Hippocampal formation (tissue), 2 donors: ENCODE measurements at regions not wholly inside any gene's neighbourhood (a gene's known extent, or its start where the extent isn't known, plus 50 kb on each side); places are given as distances from the start of the nearest gene placed in this dataset.
A peak's percentile ranks its signal among the peaks of the same experiment; 100 is the strongest.
"Not testable (repeated sequence)": the region's sequence is repeated elsewhere in the genome, so short reads cannot be mapped to it uniquely, and the experiment has no call there.

Experiments used
- DNase-seq, 2 donors: peaks; one replicate each; lab custom pipeline; 2025; lab: John Stamatoyannopoulos, UW

DNA sequence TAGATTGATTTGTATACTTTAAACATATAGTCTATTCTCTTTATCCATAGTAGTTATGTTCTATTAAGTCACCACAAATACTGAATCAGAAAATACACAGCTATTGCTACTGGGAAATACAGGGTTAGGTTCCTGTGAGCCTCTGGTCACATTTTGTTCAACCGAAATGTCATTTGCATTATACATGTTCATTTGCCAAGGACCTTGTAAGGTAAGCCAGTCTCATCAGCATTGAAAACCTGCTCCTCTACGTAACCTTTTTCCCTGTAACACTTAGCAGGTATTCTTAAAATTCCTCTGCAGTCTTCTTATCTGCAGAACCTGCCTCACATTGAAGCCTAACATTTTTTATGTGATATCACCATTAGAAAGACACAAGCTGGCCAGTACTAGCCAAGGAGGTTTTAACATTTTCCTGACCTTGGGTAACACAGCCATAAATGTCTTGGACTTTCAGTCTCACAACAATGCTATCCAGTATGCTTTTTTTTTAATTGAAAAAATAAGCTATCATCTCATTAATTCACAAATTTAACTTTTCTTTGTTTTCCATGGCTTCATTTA lies 765.7 kb upstream of the IGFBP7 start:
- no peak for DNase-seq

DNA sequence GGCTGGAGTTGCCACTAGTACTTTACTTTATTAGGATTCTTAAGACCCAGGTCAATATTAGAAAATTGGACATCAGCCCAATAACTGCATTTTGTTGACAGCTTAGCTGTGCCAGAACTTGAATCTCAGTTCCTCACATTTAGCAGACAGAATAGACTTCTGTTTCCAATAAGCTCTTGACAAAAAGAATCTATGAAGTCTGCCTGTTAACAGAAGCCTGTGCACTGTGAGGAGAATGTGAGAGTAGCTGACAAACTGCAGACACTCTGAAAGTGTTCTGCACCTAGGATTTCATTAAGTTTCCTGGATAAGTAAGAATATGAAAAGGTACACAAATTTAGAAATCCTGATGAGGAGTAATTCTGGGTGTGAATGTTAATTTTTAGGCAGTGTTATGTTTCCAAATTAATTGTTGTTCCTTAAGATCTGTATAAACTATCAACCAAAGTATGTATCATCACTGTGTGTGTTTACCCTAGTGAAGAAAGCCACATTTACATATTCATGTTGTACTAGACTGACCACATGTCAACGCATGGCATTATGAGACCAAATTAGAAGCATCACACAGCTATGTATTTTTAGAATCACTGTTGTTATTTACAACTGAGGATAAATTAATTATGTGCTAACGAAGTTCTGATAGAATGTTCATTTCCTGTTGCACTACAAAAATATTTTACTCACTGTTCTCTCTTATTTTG lies 756.4 kb upstream of the IGFBP7 start:
- DNase-seq = no peak

DNA sequence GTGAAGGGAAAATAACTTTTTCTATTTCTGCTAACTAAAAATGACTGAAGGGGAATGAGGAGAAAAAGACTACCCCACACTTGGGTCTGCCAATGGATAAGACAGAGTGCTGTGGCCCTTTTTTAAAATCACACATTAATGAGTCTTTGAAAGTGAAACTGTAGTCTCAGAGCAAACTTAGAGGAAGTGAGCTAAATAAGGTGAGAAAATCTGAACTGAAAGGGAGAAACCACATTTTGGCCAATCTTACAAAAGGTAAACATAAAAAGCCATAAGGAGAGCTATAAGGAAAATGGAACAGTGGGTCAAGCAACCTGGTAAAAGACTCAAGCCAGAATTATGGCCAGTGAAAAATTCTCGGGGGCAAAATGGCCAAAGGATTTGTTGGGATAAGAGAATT lies 755.1 kb upstream of the IGFBP7 start:
- DNase-seq = no peak

DNA sequence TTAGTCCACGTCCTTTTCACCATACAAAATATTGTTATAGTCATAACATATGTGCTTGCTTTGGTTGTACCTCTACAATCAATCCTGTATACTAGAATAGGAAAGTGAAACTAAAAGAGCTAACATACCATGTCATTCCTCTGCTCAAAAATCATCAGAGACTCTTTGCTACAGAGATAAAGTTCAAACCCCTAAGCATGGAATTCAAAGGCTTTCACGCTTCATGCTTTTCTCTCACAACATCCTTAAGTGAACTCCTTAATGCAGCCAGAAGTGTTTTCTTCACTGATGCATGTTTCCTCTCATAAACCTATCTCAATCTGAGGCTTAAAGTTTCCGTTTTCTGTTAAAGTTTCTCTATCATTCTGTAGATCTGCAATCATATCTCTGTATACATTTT lies 744.6 kb upstream of the IGFBP7 start:
- no peak for DNase-seq

DNA sequence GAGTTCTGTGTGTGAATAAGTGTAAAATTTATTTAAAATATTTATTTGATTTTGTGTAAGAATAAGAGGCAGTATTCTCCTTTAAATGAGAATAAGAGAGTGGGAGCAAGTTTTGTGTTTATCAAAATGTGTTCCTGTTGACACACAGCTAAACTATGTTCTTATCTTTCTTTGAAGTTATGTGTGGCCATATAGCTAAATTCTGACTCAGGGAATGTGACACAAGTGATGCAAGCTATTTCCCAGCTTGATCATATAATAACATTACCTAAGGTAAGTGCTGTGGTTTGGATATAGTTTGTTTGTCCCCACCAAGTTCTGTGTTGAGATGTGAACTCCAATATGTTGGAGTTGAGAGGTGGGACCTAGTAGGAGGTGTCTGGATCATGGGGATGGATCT lies 740.0 kb upstream of the IGFBP7 start:
- no peak for DNase-seq

DNA sequence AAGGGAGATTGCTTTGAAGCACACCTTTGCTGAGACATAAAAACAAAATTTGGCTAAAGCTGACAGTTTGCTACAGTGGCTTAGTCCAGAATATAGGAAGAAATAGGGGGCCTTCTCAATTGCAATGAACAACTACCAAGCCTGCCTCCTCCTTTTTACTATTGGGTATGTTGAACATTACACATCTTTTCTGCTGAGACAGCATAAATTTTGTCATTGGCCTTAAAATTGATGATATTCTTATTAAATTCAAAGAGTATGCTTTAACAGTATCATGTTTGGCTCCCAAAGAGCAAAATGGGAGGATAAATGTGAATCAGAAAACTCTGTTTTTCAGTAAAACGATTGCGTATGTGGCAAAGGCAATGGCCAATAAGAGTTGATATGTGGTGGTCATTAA lies 721.9 kb upstream of the IGFBP7 start:
- no peak for DNase-seq

DNA sequence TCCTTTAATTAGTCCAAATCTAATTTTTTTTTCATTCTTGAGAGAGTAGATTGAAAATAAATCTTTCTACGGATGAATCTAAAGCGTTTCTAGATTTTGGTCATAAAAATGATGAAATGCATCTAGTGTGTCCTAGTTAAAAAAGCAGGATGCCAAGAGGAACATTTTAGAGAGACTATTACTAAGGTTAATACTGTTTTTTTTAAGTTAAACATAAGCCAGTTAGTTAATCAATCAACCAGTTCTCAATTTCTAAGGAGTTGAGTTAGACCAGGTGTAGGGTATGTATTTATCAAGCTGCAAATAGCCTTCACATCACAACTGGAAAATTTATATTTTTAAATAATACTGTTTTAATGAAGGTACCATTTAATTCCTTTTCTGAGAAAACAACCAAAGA lies 679.5 kb upstream of the IGFBP7 start:
- DNase-seq = no peak

DNA sequence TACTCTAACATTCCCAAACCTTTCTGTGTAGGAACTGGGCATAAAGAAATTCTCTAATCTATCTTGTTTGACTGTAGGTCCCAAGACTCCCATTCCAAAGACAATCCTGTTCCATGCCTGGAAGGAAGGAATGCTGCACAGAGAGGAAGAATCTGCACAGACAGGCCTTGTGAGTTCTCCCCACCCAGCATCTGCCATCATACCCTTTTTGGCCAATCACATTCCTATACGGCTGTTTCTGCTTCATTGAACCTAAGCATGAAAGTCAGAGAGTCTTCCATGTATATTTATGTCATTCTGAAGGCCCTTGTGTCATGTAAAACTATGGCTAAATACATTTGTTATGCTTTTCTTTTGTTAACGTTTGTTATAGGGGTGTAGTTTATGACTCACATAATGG lies 667.7 kb upstream of the IGFBP7 start:
- DNase-seq = no peak

DNA sequence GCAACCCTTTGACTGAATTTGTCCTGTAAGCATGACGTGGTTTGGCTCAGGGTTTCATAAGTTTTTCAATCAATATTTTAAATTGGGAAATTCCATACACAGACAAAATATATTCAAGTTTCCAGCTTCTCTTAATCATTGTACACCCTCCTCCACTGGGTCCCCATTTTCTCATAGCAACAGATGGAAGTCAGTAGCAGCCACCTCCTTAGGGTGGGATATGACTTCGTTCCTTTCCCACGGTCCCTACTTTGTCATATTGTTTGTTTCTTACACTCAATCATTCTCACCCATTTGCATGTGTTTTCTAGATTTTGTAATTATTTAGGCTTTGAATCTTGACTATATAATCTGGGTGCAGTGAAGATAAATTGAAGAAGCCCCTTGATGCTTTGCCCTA lies 664.5 kb upstream of the IGFBP7 start:
- no peak for DNase-seq

DNA sequence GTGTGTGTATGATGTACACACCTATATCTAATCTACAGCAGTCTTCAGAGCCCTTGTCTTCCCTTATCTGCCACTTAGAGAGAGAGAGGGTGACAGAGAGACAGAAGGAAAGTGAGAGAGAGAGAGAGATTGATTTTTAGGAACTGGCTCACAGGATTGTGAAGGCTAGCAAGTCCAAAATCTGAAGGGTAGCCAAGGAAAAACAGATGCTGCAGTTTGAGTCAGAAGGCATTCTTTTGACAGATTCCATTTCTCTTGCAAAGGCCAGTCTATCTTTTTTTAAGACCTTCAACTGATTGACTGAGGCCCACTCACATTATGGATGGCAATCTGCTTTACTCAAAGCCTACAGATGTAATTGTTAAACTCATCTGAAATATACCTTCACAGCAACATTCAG lies 664.0 kb upstream of the IGFBP7 start:
- no peak for DNase-seq

DNA sequence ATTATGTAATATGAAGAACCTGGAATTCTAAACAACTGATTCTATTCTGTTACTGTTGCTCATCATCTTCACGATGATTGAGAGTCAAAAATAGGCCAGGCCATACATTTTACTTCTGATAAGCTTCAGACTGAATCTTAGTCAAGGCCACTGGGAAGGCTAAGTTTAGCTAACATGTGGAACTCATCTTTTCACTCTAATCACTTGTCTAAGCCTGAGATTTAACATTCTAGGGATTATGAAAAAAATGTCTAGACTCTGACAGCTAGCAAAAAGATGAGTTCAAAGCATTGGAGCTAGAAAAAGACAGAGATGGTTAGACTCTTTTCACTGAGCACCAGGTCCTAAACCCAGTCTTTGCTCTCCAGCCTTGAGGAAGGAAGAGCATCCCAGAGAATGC lies 656.2 kb upstream of the IGFBP7 start:
- DNase-seq = no peak

DNA sequence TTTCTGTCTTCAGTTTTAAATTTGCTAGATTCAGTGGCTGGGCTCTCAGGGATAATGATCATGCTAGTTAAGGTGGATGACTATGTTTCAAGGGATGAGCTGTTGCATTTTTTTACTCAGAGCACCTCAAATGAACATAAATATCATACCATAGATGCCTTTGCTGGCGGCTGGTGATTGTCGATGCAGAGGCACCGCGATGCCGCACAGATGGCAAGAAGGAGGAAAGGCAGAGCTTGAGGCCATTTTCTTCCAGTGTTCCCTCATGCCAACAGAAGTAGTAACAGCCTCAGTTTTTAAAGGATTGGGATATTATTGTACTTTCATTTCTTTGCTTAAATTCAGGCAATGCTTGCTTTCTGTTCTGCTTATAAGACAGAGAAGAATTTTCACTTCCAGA lies 654.7 kb upstream of the IGFBP7 start:
- DNase-seq = peak; percentile 16 to 51

DNA sequence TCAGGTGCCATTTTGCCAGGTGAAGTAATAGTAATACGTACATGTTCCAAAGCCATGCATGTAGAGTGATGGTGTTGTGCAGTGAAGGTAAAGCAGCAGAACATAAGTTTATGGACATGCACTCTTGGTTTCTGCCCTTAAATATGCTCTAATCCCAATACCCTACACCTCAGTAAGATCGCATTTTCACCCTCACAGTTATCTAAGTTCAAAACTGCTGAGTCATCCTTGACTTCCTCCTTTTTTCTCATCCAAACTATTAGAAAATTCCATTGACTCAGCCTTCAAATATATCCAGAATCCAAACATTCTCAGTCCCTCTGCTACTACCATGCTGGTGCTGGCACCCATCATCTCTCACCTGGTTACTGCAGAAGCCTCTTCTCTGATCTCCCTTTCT lies 652.9 kb upstream of the IGFBP7 start:
- no peak for DNase-seq

DNA sequence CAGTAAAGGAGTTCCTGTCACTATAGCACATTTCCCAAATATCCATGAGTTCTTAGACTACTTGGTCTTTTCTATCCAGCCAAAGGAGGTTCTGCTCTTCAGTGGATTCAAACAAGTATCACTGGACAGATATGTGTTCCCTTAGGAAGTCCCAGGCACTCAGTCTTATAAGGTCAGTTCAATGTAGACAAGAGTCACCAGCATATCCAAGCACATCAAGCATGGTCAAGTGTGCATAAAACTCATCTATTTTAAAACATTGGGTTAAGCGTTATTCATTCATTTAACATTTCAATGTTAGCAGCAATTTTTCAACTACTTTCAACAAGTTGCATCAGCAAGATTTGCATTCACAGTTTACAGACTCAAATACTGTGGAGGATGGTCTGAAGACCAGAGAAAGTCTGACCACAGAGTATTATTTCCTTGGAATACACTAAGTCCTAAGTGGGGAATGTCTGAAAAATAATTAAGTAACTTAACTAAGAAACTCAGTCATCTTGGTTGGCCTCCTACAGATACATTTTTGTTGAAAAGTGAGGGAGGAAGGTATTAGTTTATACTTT lies 630.5 kb upstream of the IGFBP7 start:
- no peak for DNase-seq

DNA sequence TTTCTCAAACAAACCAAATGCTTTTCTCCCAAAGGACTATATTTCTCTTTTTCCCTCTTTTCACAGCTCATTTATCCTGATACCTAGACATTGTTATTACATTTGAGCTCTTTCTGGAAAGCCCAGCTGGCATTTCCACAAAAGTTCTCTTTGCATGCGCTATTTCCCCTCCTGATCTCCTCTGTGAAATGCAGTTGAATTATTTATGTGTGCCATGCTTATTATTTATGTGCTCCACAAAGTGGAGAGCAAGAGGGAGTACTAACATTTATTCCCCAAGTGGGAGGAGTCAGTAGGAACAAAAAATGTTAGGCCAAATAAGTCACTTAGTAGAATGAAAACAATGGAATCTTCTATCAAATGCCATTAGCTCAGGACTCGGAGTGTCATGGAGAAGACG lies 626.6 kb upstream of the IGFBP7 start:
- DNase-seq = no peak

DNA sequence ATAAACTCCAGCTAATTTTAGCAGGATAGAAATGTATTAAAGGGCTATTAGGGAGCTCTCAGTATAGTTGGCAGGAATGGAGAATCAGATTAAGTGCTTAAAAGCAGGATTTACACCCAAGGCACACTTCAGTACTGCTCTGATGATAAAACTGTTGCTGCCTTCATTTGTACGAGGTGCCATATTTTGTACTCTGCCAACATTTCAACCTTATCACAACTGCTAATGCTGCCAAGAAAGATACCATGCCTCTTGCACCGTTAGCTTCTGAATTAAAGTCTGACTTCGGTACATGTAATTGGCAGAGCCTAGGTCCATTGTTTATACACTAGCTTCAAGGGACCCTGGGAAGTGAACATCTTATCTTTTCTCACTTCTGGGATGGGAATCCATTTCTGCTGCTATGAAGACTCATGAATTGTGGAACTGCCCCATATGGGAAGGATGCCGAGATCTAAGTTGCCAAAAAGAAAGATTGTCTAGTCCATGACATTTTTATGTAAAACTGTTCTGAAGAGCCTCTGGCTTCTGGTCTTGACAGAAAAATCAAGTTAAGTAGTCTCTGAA lies 624.0 kb upstream of the IGFBP7 start:
- DNase-seq = no peak

DNA sequence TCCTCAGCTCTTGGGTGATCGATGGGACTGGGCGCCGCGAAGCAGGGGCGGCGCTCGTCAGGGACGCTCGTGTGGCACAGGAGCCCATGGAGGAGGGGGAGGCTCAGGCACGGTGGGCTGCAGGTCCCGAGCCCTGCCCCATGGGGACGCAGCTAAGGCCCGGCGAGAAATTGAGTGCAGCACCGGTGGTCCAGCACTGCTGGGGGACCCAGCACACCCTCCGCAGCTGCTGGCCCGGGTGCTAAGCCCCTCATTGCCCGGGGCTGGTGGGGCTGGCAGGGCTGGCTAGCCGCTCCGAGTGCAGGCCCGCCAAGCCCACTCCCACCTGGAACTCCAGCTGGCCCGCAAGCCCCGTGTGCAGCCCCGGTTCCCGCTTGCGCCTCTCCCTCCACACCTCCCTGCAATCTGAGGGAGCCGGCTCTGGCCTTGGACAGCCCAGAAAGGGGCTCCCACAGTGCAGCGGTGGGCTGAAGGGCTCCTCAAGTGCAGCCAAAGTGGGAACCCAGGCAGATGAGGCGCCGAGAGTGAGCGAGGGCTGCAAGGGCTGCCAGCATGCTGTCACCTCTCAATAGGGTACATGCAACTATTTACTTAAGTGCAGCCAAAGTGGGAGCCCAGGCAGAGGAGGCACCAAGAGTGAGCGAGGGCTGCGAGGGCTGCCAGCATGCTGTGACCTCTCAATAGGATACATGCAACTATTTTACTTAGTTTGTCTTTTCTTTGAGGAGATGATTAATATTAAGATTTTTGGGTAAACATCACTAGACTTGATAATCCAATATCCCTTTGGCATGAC lies 619.8 kb upstream of the IGFBP7 start:
- not testable (repeated sequence) for DNase-seq

DNA sequence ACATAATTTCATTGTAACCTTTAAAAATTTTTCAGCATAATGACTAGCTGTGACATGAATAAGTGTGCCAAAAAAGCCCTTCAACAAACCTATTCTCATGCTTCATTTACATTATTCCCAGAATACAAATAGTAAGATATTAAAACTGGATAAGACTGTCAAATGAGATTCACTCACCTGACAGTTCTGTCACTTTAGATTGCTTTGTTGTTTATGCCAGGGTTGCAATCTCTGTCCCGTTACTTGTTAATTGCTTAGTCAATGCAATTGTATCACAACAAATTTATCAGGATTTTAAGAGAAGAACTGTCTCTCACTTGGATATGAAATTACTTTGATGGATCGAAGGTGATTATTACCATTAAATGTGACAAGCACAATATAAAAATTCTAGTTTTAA lies 616.0 kb upstream of the IGFBP7 start:
- no peak for DNase-seq

DNA sequence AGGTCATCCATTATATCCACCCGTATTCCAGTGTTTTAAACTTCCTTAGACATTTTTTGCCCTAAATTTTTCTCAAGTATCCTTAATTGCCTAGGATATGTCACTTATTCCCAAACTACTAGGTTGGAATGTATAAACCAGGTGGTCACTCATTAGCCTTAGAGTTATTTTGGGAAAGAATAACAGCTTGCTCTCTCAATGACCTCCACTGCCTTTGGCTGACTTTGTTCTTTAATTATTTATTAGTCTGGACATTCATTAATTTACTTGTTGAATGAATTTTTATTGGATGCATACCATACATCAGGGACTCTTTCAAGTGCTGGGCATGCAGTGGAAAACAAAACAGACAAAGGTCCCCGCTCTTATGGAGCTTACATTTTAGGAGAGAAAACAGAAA lies 609.3 kb upstream of the IGFBP7 start:
- DNase-seq = no peak

DNA sequence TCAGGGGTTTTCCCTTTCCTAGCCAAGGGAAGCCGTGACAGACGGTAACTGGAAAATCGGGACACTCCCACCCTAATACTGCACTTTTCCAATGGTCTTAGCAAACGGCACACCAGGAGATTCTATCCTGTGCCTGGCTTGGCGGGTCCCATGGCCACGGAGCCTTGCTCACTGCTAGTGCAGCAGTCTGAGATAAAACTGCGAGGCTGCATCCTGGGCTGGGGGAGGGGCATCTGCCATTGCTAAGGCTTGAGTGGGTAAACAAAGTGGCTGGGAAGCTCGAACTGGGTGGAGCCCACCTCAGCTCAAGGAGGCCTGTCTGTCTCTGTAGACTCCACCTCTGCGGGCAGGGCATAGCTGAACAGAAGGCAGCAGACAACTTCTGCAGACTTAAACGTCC lies 604.1 kb upstream of the IGFBP7 start:
- DNase-seq = not testable (repeated sequence)

DNA sequence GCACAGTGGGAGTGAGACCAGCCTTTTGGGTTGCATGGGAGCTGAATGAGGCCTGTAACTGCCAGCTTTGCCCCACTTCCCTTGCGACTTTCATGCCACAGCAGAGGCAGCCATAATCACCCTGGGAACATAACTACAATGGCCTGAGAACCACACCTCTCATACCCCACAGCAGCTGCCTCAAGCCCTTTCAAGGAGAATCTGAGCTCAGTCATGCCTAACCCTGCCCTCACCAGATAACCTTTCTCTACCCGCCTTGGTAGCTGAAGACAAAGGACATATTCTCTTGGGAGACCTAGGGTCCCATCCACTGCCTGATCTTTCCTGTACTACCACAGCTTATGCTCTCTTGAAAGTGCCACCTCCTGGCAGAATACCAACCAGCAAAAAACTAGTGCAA lies 599.9 kb upstream of the IGFBP7 start:
- no peak for DNase-seq

DNA sequence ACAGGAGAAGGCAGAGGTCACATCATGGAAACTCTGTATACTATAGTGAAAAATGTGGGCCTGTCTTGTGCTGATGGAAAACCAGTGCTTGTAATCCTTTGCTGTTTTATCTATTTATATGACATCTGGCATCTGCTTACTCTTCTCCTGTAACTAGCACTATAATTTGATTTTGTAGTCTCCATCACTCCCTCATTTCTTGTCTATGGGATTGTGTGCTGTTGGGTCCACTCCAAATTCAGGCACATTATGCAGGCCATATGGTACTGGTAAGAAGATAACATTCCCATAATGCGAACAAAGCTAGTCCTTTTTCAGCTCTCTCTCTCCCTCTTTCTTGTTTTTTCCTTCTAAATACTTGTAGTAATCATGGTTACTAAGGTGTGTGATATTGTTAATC lies 581.2 kb upstream of the IGFBP7 start:
- DNase-seq = peak in 1 of 2 donors; percentile 11
